Naive thymus-derived CD4-positive, alpha-beta T cell (primary cell): ENCODE measurements at regions not wholly inside any gene's neighbourhood (a gene's known extent, or its start where the extent isn't known, plus 50 kb on each side); places are given as distances from the start of the nearest gene placed in this dataset.

Experiments
- ATAC-seq: fragments of 150-1000 bp; cut with Tn5 transposase; 2 replicates; pipeline ENCODE4 v1.10.0; 2021; ENCODE audit warnings: mild to moderate bottlenecking, moderate library complexity
- CTCF ChIA-PET: fragments of 350-600 bp; sonication (Branson Sonifier 250); formaldehyde crosslinking; loops from one replicate; lab custom pipeline; 2021; ENCODE audit warnings: antibody characterized with exemption; lab: Charles Lee
- POLR2A ChIA-PET: fragments of 350-600 bp; sonication (Branson Sonifier 250); formaldehyde crosslinking; loops from one replicate; lab custom pipeline; 2021; ENCODE audit warnings: antibody characterized with exemption, inconsistent platforms; lab: Charles Lee
- DNase-seq, 9 donors: peaks; one replicate each; pipeline versions ENCODE4 v3.0.0 to v3.0.0-alpha.2; 2020 to 2022; ENCODE audit warnings: mixed read lengths in 1 of 9
- H3K27ac ChIP-seq: one replicate; pipeline ENCODE4 v1.7.0; 2013; ENCODE audit warnings: mild to moderate bottlenecking, low read depth, low read length, moderate library complexity
- H3K27me3 ChIP-seq, 2 donors: one replicate each; pipeline ENCODE4 v1.7.0; 2013; ENCODE audit warnings: low read length in 2 of 2, mild to moderate bottlenecking in 2 of 2, moderate library complexity in 2 of 2; ENCODE audit not compliant: control insufficient read depth in 2 of 2, insufficient read depth in 2 of 2
- H3K36me3 ChIP-seq, 3 experiments: 1 replicate in 2 of 3; 2 replicates in 1 of 3; pipeline ENCODE4 v1.7.0; 2013; ENCODE audit warnings: low read length in 3 of 3, mild to moderate bottlenecking in 3 of 3, moderate library complexity in 1 of 3; ENCODE audit not compliant: insufficient read depth in 3 of 3, control insufficient read depth in 2 of 3
- H3K4me1 ChIP-seq, 2 donors: one replicate each; pipeline ENCODE4 v1.7.0; 2013; ENCODE audit warnings: low read length in 2 of 2, mild to moderate bottlenecking in 2 of 2, moderate library complexity in 1 of 2; ENCODE audit not compliant: control insufficient read depth in 2 of 2, insufficient read depth in 2 of 2
- H3K4me3 ChIP-seq: 2 replicates; pipeline ENCODE4 v1.7.0; 2013; ENCODE audit warnings: mild to moderate bottlenecking, low read length
- H3K9me3 ChIP-seq, 3 experiments: 1 replicate in 2 of 3; 2 replicates in 1 of 3; pipeline ENCODE4 v1.7.0; 2013; ENCODE audit warnings: low read length in 3 of 3; ENCODE audit not compliant: control insufficient read depth in 2 of 3
- H3K27ac Mint-ChIP-seq, 9 donors: one replicate each; pipeline ENCODE4 v1.8.0; 2020 to 2022; ENCODE audit warnings: mixed read lengths in 9 of 9, mild to moderate bottlenecking in 8 of 9, moderate library complexity in 5 of 9, inconsistent platforms in 2 of 9
- H3K27me3 Mint-ChIP-seq, 5 donors: one replicate each; pipeline ENCODE4 v1.8.0; 2021 to 2022; ENCODE audit warnings: mixed read lengths in 5 of 5, mild to moderate bottlenecking in 1 of 5
- H3K36me3 Mint-ChIP-seq, 5 donors: one replicate each; pipeline ENCODE4 v1.8.0; 2020 to 2022; ENCODE audit warnings: mixed read lengths in 5 of 5, mild to moderate bottlenecking in 3 of 5, inconsistent platforms in 1 of 5
- H3K4me1 Mint-ChIP-seq, 7 donors: one replicate each; pipeline ENCODE4 v1.8.0; 2020 to 2022; ENCODE audit warnings: mixed read lengths in 7 of 7, mild to moderate bottlenecking in 3 of 7, inconsistent platforms in 1 of 7
- H3K4me3 Mint-ChIP-seq, 10 donors: one replicate each; pipeline ENCODE4 v1.8.0; 2020 to 2022; ENCODE audit warnings: mild to moderate bottlenecking in 10 of 10, mixed read lengths in 10 of 10, moderate library complexity in 6 of 10, inconsistent platforms in 2 of 10
- H3K9me3 Mint-ChIP-seq, 11 donors: one replicate each; pipeline ENCODE4 v1.8.0; 2020 to 2022; ENCODE audit warnings: mixed read lengths in 11 of 11, mild to moderate bottlenecking in 4 of 11, inconsistent platforms in 1 of 11, moderate library complexity in 1 of 11
- intact Hi-C, 2 donors: fragments of 100-400 bp; cut with micrococcal nuclease; formaldehyde crosslinking; loops; one replicate each; pipeline ENCODE4 v1.15.1; 2023

DNA sequence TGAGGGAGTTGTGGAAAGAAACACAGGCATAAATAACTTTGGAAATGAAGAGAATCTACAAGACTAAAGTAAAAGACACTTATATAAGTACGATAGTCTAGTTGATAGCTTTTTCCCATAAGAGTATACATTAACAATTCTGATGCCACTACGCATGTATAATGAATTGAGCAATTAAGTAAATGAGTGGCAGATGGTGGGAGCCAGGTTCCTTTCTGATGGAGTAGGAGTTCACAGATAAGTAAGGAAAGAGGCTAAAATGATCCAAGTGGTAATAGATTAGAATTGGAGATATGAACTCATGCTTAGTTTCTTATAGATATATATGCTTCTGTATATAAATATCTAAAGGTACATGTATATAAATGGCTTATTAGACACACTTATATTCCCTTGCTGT is 368.3 kb downstream of the FAM181B start:
- no peak overlapping the region for H3K27ac Mint-ChIP-seq
- no peaks in the 10 kb centered on the region for H3K36me3 ChIP-seq
- intact Hi-C loops, result no loop called here
- ChIA-PET POLR2A (no interaction called here), CTCF (no interaction called here)
- H3K36me3 Mint-ChIP-seq, result no peaks in the 10 kb centered on the region
- no peaks in the 10 kb centered on the region for H3K27me3 Mint-ChIP-seq
- no peak overlapping the region for H3K4me3 Mint-ChIP-seq
- no peaks in the 10 kb centered on the region for H3K4me1 ChIP-seq
- H3K27me3 ChIP-seq, result no peaks in the 10 kb centered on the region
- no peak for DNase-seq
- H3K27ac ChIP-seq, result no peak overlapping the region
- H3K4me1 Mint-ChIP-seq, result no peaks in the 10 kb centered on the region
- no peak overlapping the region for H3K4me3 ChIP-seq
- no peak for ATAC-seq
- H3K9me3 Mint-ChIP-seq, result peaks cover 0 to 4% (median 0%) of the 10 kb centered on the region in 11 donors
- no peaks in the 10 kb centered on the region for H3K9me3 ChIP-seq

DNA sequence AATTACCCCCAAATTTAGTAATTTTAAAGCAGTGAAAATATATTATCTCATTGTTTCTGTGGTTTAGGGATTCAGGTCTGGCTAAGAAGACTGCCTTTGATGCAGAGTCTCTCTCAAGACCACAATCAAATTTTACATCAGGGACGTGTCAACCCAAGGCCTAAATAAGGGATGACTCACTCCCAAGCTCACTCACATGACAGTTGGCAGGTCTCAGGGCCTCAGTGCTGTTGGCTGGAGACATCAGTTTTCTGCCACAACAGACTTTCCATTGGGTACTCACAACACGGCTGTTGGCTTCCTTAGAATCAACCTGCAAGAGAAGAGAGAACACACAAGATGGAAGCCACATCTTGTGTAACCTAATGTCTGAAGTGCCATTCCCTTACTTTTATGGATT is 377.3 kb downstream of the FAM181B start:
- ChIA-PET CTCF (no interaction called here), POLR2A (no interaction called here)
- no peaks in the 10 kb centered on the region for H3K27me3 ChIP-seq
- H3K9me3 ChIP-seq, result no peaks in the 10 kb centered on the region
- Mint-ChIP-seq H3K9me3 (peaks cover 0 to 7% (median 0%) of the 10 kb centered on the region in 11 donors), H3K27me3 (no peaks in the 10 kb centered on the region), H3K4me3 (no peak overlapping the region), H3K27ac (no peak overlapping the region), H3K4me1 (no peaks in the 10 kb centered on the region), H3K36me3 (no peaks in the 10 kb centered on the region)
- DNase-seq, result no peak
- intact Hi-C loops, result no loop called here
- no peak for ATAC-seq
- no peaks in the 10 kb centered on the region for H3K36me3 ChIP-seq
- no peak overlapping the region for H3K27ac ChIP-seq
- H3K4me1 ChIP-seq, result no peaks in the 10 kb centered on the region
- H3K4me3 ChIP-seq, result no peak overlapping the region

DNA sequence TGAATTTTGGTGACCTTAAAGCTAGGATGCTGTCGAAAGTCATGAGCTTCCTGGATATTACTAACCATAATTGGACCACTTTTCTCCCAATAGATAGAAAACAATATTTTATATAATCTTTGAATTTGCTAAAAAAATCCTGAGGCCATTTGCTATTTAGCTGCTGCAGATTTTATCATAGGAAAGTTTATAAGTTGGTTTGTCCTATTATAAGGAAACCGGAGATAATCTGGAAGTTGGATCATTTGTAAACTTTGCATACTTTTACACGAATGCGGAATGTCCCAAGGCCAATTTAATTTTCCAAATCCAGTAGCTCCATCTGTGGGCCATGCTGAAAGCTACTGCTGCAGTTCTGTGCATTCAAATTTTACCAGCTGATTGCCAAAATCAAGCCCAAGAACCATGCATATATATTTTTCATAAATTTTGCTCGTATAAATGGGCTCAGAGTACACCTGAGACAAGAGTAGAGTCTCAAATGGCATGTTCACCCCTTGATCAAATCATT is 378.3 kb downstream of the FAM181B start:
- H3K4me1 ChIP-seq, result no peaks in the 10 kb centered on the region
- no peak overlapping the region for H3K4me3 ChIP-seq
- POLR2A ChIA-PET, result no interaction called here
- no peaks in the 10 kb centered on the region for H3K36me3 ChIP-seq
- DNase-seq, result no peak
- intact Hi-C loops, result no loop called here
- H3K27ac ChIP-seq, result no peak overlapping the region
- H3K9me3 Mint-ChIP-seq, result peaks cover 0 to 12% (median 0%) of the 10 kb centered on the region in 11 donors
- no peak overlapping the region for H3K4me3 Mint-ChIP-seq
- H3K36me3 Mint-ChIP-seq, result no peaks in the 10 kb centered on the region
- no peak overlapping the region for H3K27ac Mint-ChIP-seq
- H3K27me3 Mint-ChIP-seq, result no peaks in the 10 kb centered on the region
- H3K27me3 ChIP-seq, result no peaks in the 10 kb centered on the region
- CTCF ChIA-PET, result no interaction called here
- no peaks in the 10 kb centered on the region for H3K9me3 ChIP-seq
- no peak for ATAC-seq
- H3K4me1 Mint-ChIP-seq, result no peaks in the 10 kb centered on the region

GRCh38 chr11:82326853-82327252 is 406.8 kb downstream of the FAM181B start:
- H3K4me1 ChIP-seq, result no peaks in the 10 kb centered on the region
- H3K9me3 ChIP-seq, result no peaks in the 10 kb centered on the region
- Mint-ChIP-seq H3K27me3 (peaks cover 0 to 4% (median 0%) of the 10 kb centered on the region in 5 donors), H3K36me3 (no peaks in the 10 kb centered on the region), H3K4me1 (no peaks in the 10 kb centered on the region), H3K9me3 (peaks cover 0 to 4% (median 0%) of the 10 kb centered on the region in 11 donors), H3K27ac (no peak overlapping the region), H3K4me3 (no peak overlapping the region)
- no peak overlapping the region for H3K27ac ChIP-seq
- no peaks in the 10 kb centered on the region for H3K36me3 ChIP-seq
- ATAC-seq, result no peak
- ChIA-PET POLR2A (no interaction called here), CTCF (no interaction called here)
- no peak for DNase-seq
- H3K27me3 ChIP-seq, result no peaks in the 10 kb centered on the region
- no peak overlapping the region for H3K4me3 ChIP-seq
- intact Hi-C loops, result no loop called here

GRCh38 chr11:82321206-82321605 is 412.5 kb downstream of the FAM181B start:
- no peak overlapping the region for H3K4me3 ChIP-seq
- Mint-ChIP-seq H3K9me3 (peaks cover 0 to 8% (median 0%) of the 10 kb centered on the region in 11 donors), H3K27me3 (peaks cover 0 to 5% (median 0%) of the 10 kb centered on the region in 5 donors), H3K36me3 (no peaks in the 10 kb centered on the region), H3K27ac (no peak overlapping the region), H3K4me3 (no peak overlapping the region), H3K4me1 (no peaks in the 10 kb centered on the region)
- intact Hi-C loops, result no loop called here
- no peak for DNase-seq
- no peaks in the 10 kb centered on the region for H3K9me3 ChIP-seq
- no peaks in the 10 kb centered on the region for H3K4me1 ChIP-seq
- no peak overlapping the region for H3K27ac ChIP-seq
- H3K27me3 ChIP-seq, result no peaks in the 10 kb centered on the region
- no peaks in the 10 kb centered on the region for H3K36me3 ChIP-seq
- ChIA-PET CTCF (no interaction called here), POLR2A (no interaction called here)
- ATAC-seq, result no peak

DNA sequence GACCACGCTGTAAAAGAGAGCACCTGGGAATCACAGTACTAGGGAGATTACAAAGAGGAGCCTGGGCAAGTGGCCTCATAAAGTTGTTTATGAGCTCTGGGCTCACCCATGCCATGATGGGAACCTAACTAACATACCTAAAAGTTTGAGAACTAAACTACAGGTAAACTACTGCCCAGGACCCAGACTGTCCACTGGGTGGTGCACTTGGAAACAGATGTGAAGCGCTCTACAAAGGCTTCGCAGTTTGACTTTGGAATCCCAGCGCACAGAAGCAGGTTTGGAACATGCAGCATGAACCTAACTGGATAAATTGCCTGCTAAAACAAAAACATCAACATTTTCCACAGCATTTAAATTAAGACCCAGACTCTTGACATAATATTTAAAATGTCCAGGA is 418.6 kb downstream of the FAM181B start:
- Mint-ChIP-seq H3K4me3 (no peak overlapping the region), H3K9me3 (peaks cover 0 to 3% (median 0%) of the 10 kb centered on the region in 11 donors), H3K27ac (no peak overlapping the region), H3K27me3 (peaks cover 0 to 5% (median 0%) of the 10 kb centered on the region in 5 donors), H3K4me1 (no peaks in the 10 kb centered on the region), H3K36me3 (no peaks in the 10 kb centered on the region)
- CTCF ChIA-PET, result no interaction called here
- intact Hi-C loops, result no loop called here
- ATAC-seq, result no peak
- H3K27me3 ChIP-seq, result no peaks in the 10 kb centered on the region
- no peaks in the 10 kb centered on the region for H3K9me3 ChIP-seq
- H3K36me3 ChIP-seq, result no peaks in the 10 kb centered on the region
- no peak overlapping the region for H3K27ac ChIP-seq
- H3K4me3 ChIP-seq, result no peak overlapping the region
- no peak for DNase-seq
- POLR2A ChIA-PET, result no interaction called here
- no peaks in the 10 kb centered on the region for H3K4me1 ChIP-seq

DNA sequence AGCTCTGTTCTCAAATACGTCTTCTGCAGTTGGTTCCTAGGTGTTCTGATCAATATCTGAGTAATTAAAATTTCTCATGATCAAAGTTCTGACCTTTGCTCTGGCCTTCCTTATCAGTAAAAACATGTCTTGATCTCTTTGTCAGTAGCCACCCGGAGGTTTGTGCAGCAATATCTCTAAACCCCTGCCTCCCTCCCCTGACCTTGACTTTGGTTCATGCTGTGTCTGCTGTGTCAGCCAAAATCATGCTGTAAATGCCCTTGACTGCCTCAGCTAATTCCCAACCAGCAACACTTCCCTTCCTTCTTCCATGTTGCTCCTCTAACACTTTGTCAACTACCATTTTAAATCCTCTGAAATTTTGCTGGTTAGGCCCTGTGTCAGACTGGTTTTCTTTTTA is 424.7 kb downstream of the FAM181B start:
- Mint-ChIP-seq H3K4me3 (no peak overlapping the region), H3K4me1 (no peaks in the 10 kb centered on the region), H3K27ac (no peak overlapping the region), H3K9me3 (peaks cover 0 to 1% (median 0%) of the 10 kb centered on the region in 11 donors), H3K36me3 (no peaks in the 10 kb centered on the region), H3K27me3 (no peaks in the 10 kb centered on the region)
- Histone ChIP-seq H3K27me3 (no peaks in the 10 kb centered on the region), H3K9me3 (no peaks in the 10 kb centered on the region), H3K4me1 (no peaks in the 10 kb centered on the region), H3K36me3 (no peaks in the 10 kb centered on the region), H3K27ac (no peak overlapping the region), H3K4me3 (no peak overlapping the region)
- intact Hi-C loops, result no loop called here
- no peak for DNase-seq
- ChIA-PET POLR2A (no interaction called here), CTCF (no interaction called here)
- ATAC-seq, result no peak
